ENCODE measurements at regions not wholly inside any gene's neighbourhood (a gene's known extent, or its start where the extent isn't known, plus 50 kb on each side); places are given as distances from the start of the nearest gene placed in this dataset.

DNA sequence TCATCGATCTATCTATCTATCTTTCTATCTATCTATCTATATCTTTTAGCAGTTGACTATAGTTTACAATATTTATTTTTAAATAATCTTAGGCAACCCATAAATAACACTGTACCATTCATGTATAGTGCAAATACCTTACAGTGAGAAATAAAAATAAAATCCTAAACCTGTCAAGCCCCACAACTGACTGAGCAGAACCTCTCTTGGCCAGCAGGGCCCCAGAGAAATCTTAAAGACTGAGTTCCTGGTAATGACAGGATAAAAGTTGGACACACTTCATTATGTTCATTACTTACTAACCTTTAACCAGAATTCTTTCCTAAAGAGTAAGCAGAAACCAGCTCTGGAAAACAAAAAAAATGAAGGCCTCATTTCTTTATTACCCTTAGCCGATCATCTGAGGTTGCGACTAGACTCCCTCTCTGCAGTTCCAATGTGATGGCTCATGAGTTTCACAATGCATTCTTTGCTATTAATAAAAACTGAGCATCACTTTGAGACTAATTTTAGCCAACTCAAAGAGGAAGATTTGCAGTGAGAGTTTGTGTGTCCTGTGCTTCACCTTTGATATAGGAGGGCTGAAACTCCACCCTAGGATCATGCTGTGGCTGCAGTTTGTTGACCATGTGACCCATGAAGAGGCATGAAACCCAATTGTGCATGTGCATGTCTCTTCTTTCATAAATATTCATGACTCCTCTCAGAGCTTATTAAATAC is 1072.0 kb downstream of the NSUN3 start:
- in situ Hi-C loops (cut with MboI; ENCODE audit: low pct_ligation_motif_present in 1 of 4, low pct_unique_long_range_greater_than_20kb in 1 of 4, low sequenced_read_pairs in 3 of 4) (no loop called here), intact Hi-C loops (cut with DNase I; ENCODE audit: low total_unique reads) (no loop called here)
- WGBS, 2 donors (ENCODE audit: low coverage in 1 of 2): 72 to 87% methylated on average over 3 of the region's 3 CpGs
- no peak for DNase-seq
- no peak for TF ChIP-seq EP300 (IDR thresholded peaks at IDR 0.05; ENCODE audit: low read depth)
- no peak for TF ChIP-seq POLR2AphosphoS5 (IDR thresholded peaks at IDR 0.05)
- no peak for TF ChIP-seq POLR2A (IDR thresholded peaks at IDR 0.05)
- TF ChIP-seq CTCF (IDR thresholded peaks at IDR 0.05): no peak
- H3K27ac ChIP-seq: no peak overlapping the region
- H3K9me3 ChIP-seq: no peaks in the 10 kb centered on the region
- no peaks in the 10 kb centered on the region for H3K4me1 ChIP-seq
- H3K27me3 ChIP-seq: no peaks in the 10 kb centered on the region
- H3K4me3 ChIP-seq: no peak overlapping the region
- no peaks in the 10 kb centered on the region for H3K36me3 ChIP-seq

GRCh38 chr3:95148107-95148506 is 1085.2 kb downstream of the NSUN3 start:
- intact Hi-C loops (cut with DNase I; ENCODE audit: low total_unique reads): no loop called here
- no peak for DNase-seq
- Histone ChIP-seq H3K4me1 (no peaks in the 10 kb centered on the region), H3K9me3 (no peaks in the 10 kb centered on the region), H3K4me3 (no peak overlapping the region), H3K27ac (no peak overlapping the region), H3K36me3 (no peaks in the 10 kb centered on the region), H3K27me3 (no peaks in the 10 kb centered on the region)
- WGBS, 2 donors (ENCODE audit: low coverage in 1 of 2): 90% methylated on average over 3 of the region's 3 CpGs; no CpG with 5 or more reads in 1 of the 2 donors
- in situ Hi-C loops (cut with MboI; ENCODE audit: low pct_ligation_motif_present in 1 of 4, low pct_unique_long_range_greater_than_20kb in 1 of 4, low sequenced_read_pairs in 3 of 4): no loop called here
- TF ChIP-seq POLR2AphosphoS5 (IDR thresholded peaks at IDR 0.05) (no peak), CTCF (IDR thresholded peaks at IDR 0.05) (no peak), EP300 (IDR thresholded peaks at IDR 0.05; ENCODE audit: low read depth) (no peak), POLR2A (IDR thresholded peaks at IDR 0.05) (no peak)

DNA sequence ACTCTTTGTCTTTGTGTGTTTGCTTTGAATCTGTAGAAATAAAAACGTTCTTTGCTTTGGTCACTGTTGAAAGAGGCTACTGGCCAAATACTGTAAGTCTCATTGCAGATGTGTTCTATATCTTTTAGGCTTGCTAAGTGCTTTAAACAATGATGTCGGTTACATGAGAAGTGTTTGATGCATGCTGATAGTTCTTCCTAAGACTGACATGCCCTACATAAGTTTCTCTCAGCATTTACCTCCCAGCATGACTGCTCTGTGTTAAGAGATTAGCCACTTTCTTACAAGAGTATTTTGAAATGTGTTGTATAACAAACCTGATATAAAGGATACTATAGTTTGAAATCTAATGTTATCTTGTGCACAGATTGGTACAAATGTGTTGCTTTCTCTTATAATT is 1088.7 kb downstream of the NSUN3 start:
- DNase-seq: no peak
- in situ Hi-C loops (cut with MboI; ENCODE audit: low pct_ligation_motif_present in 1 of 4, low pct_unique_long_range_greater_than_20kb in 1 of 4, low sequenced_read_pairs in 3 of 4) (no loop called here), intact Hi-C loops (cut with DNase I; ENCODE audit: low total_unique reads) (no loop called here)
- Histone ChIP-seq H3K27me3 (no peaks in the 10 kb centered on the region), H3K27ac (no peak overlapping the region), H3K9me3 (no peaks in the 10 kb centered on the region), H3K4me3 (no peak overlapping the region), H3K36me3 (no peaks in the 10 kb centered on the region), H3K4me1 (no peaks in the 10 kb centered on the region)
- 29 to 34% methylated on average over 2 of the region's 2 CpGs for WGBS, 2 donors (ENCODE audit: low coverage in 1 of 2)
- TF ChIP-seq CTCF (IDR thresholded peaks at IDR 0.05) (no peak), EP300 (IDR thresholded peaks at IDR 0.05; ENCODE audit: low read depth) (no peak), POLR2A (IDR thresholded peaks at IDR 0.05) (no peak), POLR2AphosphoS5 (IDR thresholded peaks at IDR 0.05) (no peak)

GRCh38 chr3:95154766-95155165 is 1091.9 kb downstream of the NSUN3 start:
- Histone ChIP-seq H3K9me3 (no peaks in the 10 kb centered on the region), H3K4me3 (no peak overlapping the region), H3K27me3 (no peaks in the 10 kb centered on the region), H3K27ac (no peak overlapping the region), H3K4me1 (no peaks in the 10 kb centered on the region), H3K36me3 (no peaks in the 10 kb centered on the region)
- in situ Hi-C loops (cut with MboI; ENCODE audit: low pct_ligation_motif_present in 1 of 4, low pct_unique_long_range_greater_than_20kb in 1 of 4, low sequenced_read_pairs in 3 of 4) (no loop called here), intact Hi-C loops (cut with DNase I; ENCODE audit: low total_unique reads) (no loop called here)
- 32 to 43% methylated on average over 2 of the region's 2 CpGs for WGBS, 2 donors (ENCODE audit: low coverage in 1 of 2)
- TF ChIP-seq EP300 (IDR thresholded peaks at IDR 0.05; ENCODE audit: low read depth): no peak
- TF ChIP-seq POLR2AphosphoS5 (IDR thresholded peaks at IDR 0.05): no peak
- DNase-seq: no peak

DNA sequence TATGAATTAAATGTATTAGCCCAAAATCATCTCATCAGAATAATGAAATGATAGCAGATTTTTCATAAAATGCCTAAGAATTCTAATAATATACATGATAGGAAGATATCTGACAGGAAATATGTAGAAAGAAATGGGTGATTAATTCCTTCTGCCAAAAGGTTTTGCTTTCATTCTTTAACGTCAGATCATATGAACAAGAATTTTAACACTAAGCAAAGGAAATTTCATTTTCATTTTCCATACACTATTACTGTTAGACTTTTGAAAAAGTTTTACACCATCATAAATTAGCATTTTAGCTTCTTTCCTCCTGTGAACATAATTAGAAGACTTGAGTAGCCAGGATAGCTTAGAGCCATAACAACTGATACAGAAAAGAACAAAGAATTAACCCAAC is 1099.9 kb downstream of the NSUN3 start:
- in situ Hi-C loops (cut with MboI; ENCODE audit: low pct_ligation_motif_present in 1 of 4, low pct_unique_long_range_greater_than_20kb in 1 of 4, low sequenced_read_pairs in 3 of 4) (no loop called here), intact Hi-C loops (cut with DNase I; ENCODE audit: low total_unique reads) (no loop called here)
- no peak overlapping the region for H3K27ac ChIP-seq
- no peaks in the 10 kb centered on the region for H3K9me3 ChIP-seq
- no peaks in the 10 kb centered on the region for H3K27me3 ChIP-seq
- H3K4me3 ChIP-seq: no peak overlapping the region
- H3K4me1 ChIP-seq: no peaks in the 10 kb centered on the region
- WGBS, 2 donors (ENCODE audit: low coverage in 1 of 2): 33 to 48% methylated on average over 1 of the region's 1 CpG
- no peak for TF ChIP-seq POLR2A (IDR thresholded peaks at IDR 0.05)
- no peak for TF ChIP-seq POLR2AphosphoS5 (IDR thresholded peaks at IDR 0.05)
- TF ChIP-seq EP300 (IDR thresholded peaks at IDR 0.05; ENCODE audit: low read depth): no peak
- no peak for TF ChIP-seq CTCF (IDR thresholded peaks at IDR 0.05)
- no peaks in the 10 kb centered on the region for H3K36me3 ChIP-seq
- no peak for DNase-seq

All from transverse colon (tissue), 4 donors.